NCI-H2227 (cell line): ENCODE measurements at regions not wholly inside any gene's neighbourhood (a gene's known extent, or its start where the extent isn't known, plus 50 kb on each side); places are given as distances from the start of the nearest gene placed in this dataset.
"Not testable (repeated sequence)": the region's sequence is repeated elsewhere in the genome, so short reads cannot be mapped to it uniquely, and the experiment has no call there.

Experiments
- DNase-seq: peaks from one replicate; lab custom pipeline; 2025; ENCODE audit not compliant: unreplicated experiment; lab: John Stamatoyannopoulos, UW

- DNase-seq, result no peak
Measured at GRCh38 chr20:57780398-57780797, 70.6 kb upstream of the PMEPA1 start.

- no peak for DNase-seq
Measured at GRCh38 chr20:57779401-57780003, 69.7 kb upstream of the PMEPA1 start.

GRCh38 chr20:57777911-57778310 is 68.1 kb upstream of the PMEPA1 start:
- DNase-seq, result no peak

- no peak for DNase-seq
Measured at GRCh38 chr20:57774951-57775350, 65.1 kb upstream of the PMEPA1 start.

GRCh38 chr20:57774111-57774880 is 64.5 kb upstream of the PMEPA1 start:
- no peak for DNase-seq

GRCh38 chr20:57773059-57773815 is 63.4 kb upstream of the PMEPA1 start:
- no peak for DNase-seq

GRCh38 chr20:57772349-57772964 is 62.6 kb upstream of the PMEPA1 start:
- no peak for DNase-seq

- DNase-seq, result no peak
Measured at GRCh38 chr20:57770852-57771720, 61.3 kb upstream of the PMEPA1 start.

GRCh38 chr20:57770401-57770800 is 60.6 kb upstream of the PMEPA1 start:
- DNase-seq, result not testable (repeated sequence)

- DNase-seq, result no peak
Measured at GRCh38 chr20:57769756-57770155, 59.9 kb upstream of the PMEPA1 start.

GRCh38 chr20:57768519-57768918 is 58.7 kb upstream of the PMEPA1 start:
- no peak for DNase-seq

GRCh38 chr20:57767441-57767840 is 57.6 kb upstream of the PMEPA1 start:
- no peak for DNase-seq

GRCh38 chr20:57763235-57763595 is 53.4 kb upstream of the PMEPA1 start:
- DNase-seq, result no peak

- no peak for DNase-seq
Measured at GRCh38 chr20:57762531-57763234, 52.9 kb upstream of the PMEPA1 start.

- DNase-seq, result no peak
Measured at GRCh38 chr20:57761413-57761734, 51.6 kb upstream of the PMEPA1 start.

- no peak for DNase-seq
Measured at GRCh38 chr20:57760698-57761412, 51.0 kb upstream of the PMEPA1 start.

GRCh38 chr20:57759724-57760123 is 49.9 kb upstream of the PMEPA1 start:
- DNase-seq, result no peak
